Liver (tissue), 8 donors: ENCODE measurements at regions not wholly inside any gene's neighbourhood (a gene's known extent, or its start where the extent isn't known, plus 50 kb on each side); places are given as distances from the start of the nearest gene placed in this dataset.
A peak's percentile ranks its signal among the peaks of the same experiment; 100 is the strongest.

ENCODE experiments used
- DNase-seq: peaks from one replicate; pipeline ENCODE4 v3.0.0-alpha.2; 2017; ENCODE audit warnings: low spot score
- H3K27ac ChIP-seq, 2 donors: one replicate each; pipeline ENCODE4 v1.7.0; 2013; ENCODE audit warnings: inconsistent platforms in 2 of 2, low read length in 2 of 2, control low read depth in 1 of 2, low read depth in 1 of 2, mild to moderate bottlenecking in 1 of 2
- H3K27me3 ChIP-seq, 4 donors: one replicate each; pipeline versions ENCODE4 v1.6.1 to v1.7.0; 2013; ENCODE audit warnings: low read length in 3 of 4, inconsistent platforms in 1 of 4, mild to moderate bottlenecking in 1 of 4, moderate library complexity in 1 of 4; ENCODE audit not compliant: control insufficient read depth in 4 of 4, insufficient read depth in 4 of 4
- H3K36me3 ChIP-seq, 4 donors: one replicate each; pipeline versions ENCODE4 v1.6.1 to v1.7.0; 2013; ENCODE audit warnings: low read length in 3 of 4, mild to moderate bottlenecking in 3 of 4, low read depth in 1 of 4, moderate library complexity in 1 of 4; ENCODE audit not compliant: control insufficient read depth in 4 of 4, insufficient read depth in 3 of 4
- H3K4me1 ChIP-seq, 4 donors: one replicate each; pipeline versions ENCODE4 v1.6.1 to v1.7.0; 2013; ENCODE audit warnings: low read length in 3 of 4, mild to moderate bottlenecking in 3 of 4, moderate library complexity in 1 of 4; ENCODE audit not compliant: control insufficient read depth in 4 of 4, insufficient read depth in 4 of 4
- H3K4me3 ChIP-seq, 3 donors: one replicate each; pipeline versions ENCODE4 v1.6.1 to v1.7.0; 2013; ENCODE audit warnings: low read length in 3 of 3, control low read depth in 1 of 3, low read depth in 1 of 3, mild to moderate bottlenecking in 1 of 3
- H3K9ac ChIP-seq, 2 donors: one replicate each; pipeline ENCODE4 v1.7.0; 2013; ENCODE audit warnings: low read length in 2 of 2, mild to moderate bottlenecking in 2 of 2, moderate library complexity in 2 of 2, control low read depth in 1 of 2, low read depth in 1 of 2
- H3K9me3 ChIP-seq, 4 donors: one replicate each; pipeline versions ENCODE4 v1.6.1 to v1.7.0; 2013; ENCODE audit warnings: low read length in 3 of 4; ENCODE audit not compliant: control insufficient read depth in 4 of 4
- CTCF ChIP-seq: fragments of 150-350 bp; IDR thresholded peaks from 2 replicates; pipeline ENCODE4 v1.5.1; 2017; ENCODE audit warnings: improper control_type of control experiment, low read depth, low read length; ENCODE audit not compliant: missing input control
- EGR1 ChIP-seq, 2 donors: IDR thresholded peaks; 2 replicates each; pipeline ENCODE4 v1.6.1; 2016 to 2018; ENCODE audit warnings: antibody characterized with exemption in 2 of 2, low read depth in 2 of 2
- FOXA1 ChIP-seq: IDR thresholded peaks from 2 replicates; pipeline ENCODE4 v1.6.1; 2016; ENCODE audit warnings: antibody characterized with exemption
- FOXA2 ChIP-seq: IDR thresholded peaks from 2 replicates; pipeline ENCODE4 v1.6.1; 2016; ENCODE audit warnings: antibody characterized with exemption
- GABPA ChIP-seq, 2 donors: IDR thresholded peaks in 1 of 2; conservative IDR thresholded peaks in 1 of 2; 2 replicates each; pipeline ENCODE4 v1.6.1; 2016; ENCODE audit warnings: antibody characterized with exemption in 2 of 2, mild to moderate bottlenecking in 1 of 2, moderate library complexity in 1 of 2
- HNF4A ChIP-seq, 2 donors: conservative IDR thresholded peaks; 2 replicates each; pipeline ENCODE4 v1.6.1; 2016; ENCODE audit warnings: antibody characterized with exemption in 2 of 2, mild to moderate bottlenecking in 2 of 2
- HNF4G ChIP-seq: IDR thresholded peaks from 2 replicates; pipeline ENCODE4 v1.6.1; 2016; ENCODE audit warnings: antibody characterized with exemption
- JUND ChIP-seq, 2 donors: IDR thresholded peaks; 2 replicates each; pipeline ENCODE4 v1.6.1; 2016; ENCODE audit warnings: antibody characterized with exemption in 2 of 2
- MAX ChIP-seq: IDR thresholded peaks from 2 replicates; pipeline ENCODE4 v1.6.1; 2016; ENCODE audit warnings: antibody characterized with exemption
- NR2F2 ChIP-seq: IDR thresholded peaks from 2 replicates; pipeline ENCODE4 v1.6.1; 2016; ENCODE audit warnings: antibody characterized with exemption
- RAD21 ChIP-seq, 2 donors: IDR thresholded peaks; 2 replicates each; pipeline ENCODE4 v1.6.1; 2016; ENCODE audit warnings: antibody characterized with exemption in 2 of 2, mild to moderate bottlenecking in 2 of 2
- REST ChIP-seq: IDR thresholded peaks from 2 replicates; pipeline ENCODE4 v1.6.1; 2016; ENCODE audit warnings: antibody characterized with exemption, mild to moderate bottlenecking
- RXRA ChIP-seq, 2 donors: IDR thresholded peaks; 2 replicates each; pipeline ENCODE4 v1.6.1; 2017 to 2018; ENCODE audit warnings: antibody characterized with exemption in 2 of 2, mild to moderate bottlenecking in 1 of 2
- SP1 ChIP-seq: IDR thresholded peaks from 2 replicates; pipeline ENCODE4 v1.6.1; 2018; ENCODE audit warnings: antibody characterized with exemption, mild to moderate bottlenecking
- TAF1 ChIP-seq: conservative IDR thresholded peaks from 2 replicates; pipeline ENCODE4 v1.6.1; 2016; ENCODE audit warnings: antibody characterized with exemption, mild to moderate bottlenecking
- YY1 ChIP-seq: IDR thresholded peaks from 2 replicates; pipeline ENCODE4 v1.6.1; 2016; ENCODE audit warnings: antibody characterized with exemption, mild to moderate bottlenecking
- ZBTB33 ChIP-seq: IDR thresholded peaks from 2 replicates; pipeline ENCODE4 v1.6.1; 2016; ENCODE audit warnings: antibody characterized with exemption
- WGBS: extraction: QIAGEN DNeasy Blood & Tissue Kit; methylation state at CpG from one replicate; pipeline ENCODE4 v1.1.7; 2013; 5-methylcytosine and 5-hydroxymethylcytosine counted together
- donor health status: healthy.
- donor health status: healthy.
- donor health status: healthy.
- donor health status: healthy.
- donor health status: healthy.

- Histone ChIP-seq H3K9ac (no peak overlapping the region), H3K9me3 (no peaks in the 10 kb centered on the region), H3K27me3 (no peaks in the 10 kb centered on the region), H3K27ac (no peak overlapping the region), H3K4me1 (no peaks in the 10 kb centered on the region), H3K4me3 (no peak overlapping the region), H3K36me3 (no peaks in the 10 kb centered on the region)
- 85% methylated on average over 1 of the region's 1 CpG for WGBS
- no peak for DNase-seq
- TF ChIP-seq SP1 = no peak
- TF ChIP-seq HNF4A (conservative IDR thresholded peaks at IDR 0.05) = peak; percentile 18 to 28
Observed at GRCh38 chr9:17942498-17942897, 363.6 kb downstream of the SH3GL2 start.

- 85% methylated on average over 2 of the region's 2 CpGs for WGBS
- Histone ChIP-seq H3K4me1 (no peaks in the 10 kb centered on the region), H3K4me3 (no peak overlapping the region), H3K27ac (no peak overlapping the region), H3K9me3 (peaks cover 0 to 2% (median 0%) of the 10 kb centered on the region in 4 donors), H3K36me3 (no peaks in the 10 kb centered on the region), H3K27me3 (no peaks in the 10 kb centered on the region), H3K9ac (no peak overlapping the region)
- DNase-seq = no peak
- no peak for TF ChIP-seq REST
- no peak for TF ChIP-seq JUND (IDR thresholded peaks at IDR 0.05)
- no peak for TF ChIP-seq HNF4A (conservative IDR thresholded peaks at IDR 0.05)
- no peak for TF ChIP-seq CTCF
- no peak for TF ChIP-seq MAX
- TF ChIP-seq FOXA1 = no peak
- no peak for TF ChIP-seq TAF1
- TF ChIP-seq ZBTB33 = no peak
- no peak for TF ChIP-seq SP1
- TF ChIP-seq NR2F2 = no peak
- no peak for TF ChIP-seq RAD21 (IDR thresholded peaks at IDR 0.05)
- no peak for TF ChIP-seq FOXA2
- no peak for TF ChIP-seq HNF4G
- no peak for TF ChIP-seq GABPA (IDR thresholded peaks at IDR 0.05 in 1 of 2, conservative IDR thresholded peaks at IDR 0.05 in 1 of 2)
- TF ChIP-seq YY1 = no peak
- no peak for TF ChIP-seq EGR1 (IDR thresholded peaks at IDR 0.05; ENCODE audit: low read depth in 2 of 2)
- no peak for TF ChIP-seq RXRA (IDR thresholded peaks at IDR 0.05)
Observed at GRCh38 chr9:17955409-17955808, 376.5 kb downstream of the SH3GL2 start.
